ENCODE measurements at regions not wholly inside any gene's neighbourhood (a gene's known extent, or its start where the extent isn't known, plus 50 kb on each side); places are given as distances from the start of the nearest gene placed in this dataset.

DNA sequence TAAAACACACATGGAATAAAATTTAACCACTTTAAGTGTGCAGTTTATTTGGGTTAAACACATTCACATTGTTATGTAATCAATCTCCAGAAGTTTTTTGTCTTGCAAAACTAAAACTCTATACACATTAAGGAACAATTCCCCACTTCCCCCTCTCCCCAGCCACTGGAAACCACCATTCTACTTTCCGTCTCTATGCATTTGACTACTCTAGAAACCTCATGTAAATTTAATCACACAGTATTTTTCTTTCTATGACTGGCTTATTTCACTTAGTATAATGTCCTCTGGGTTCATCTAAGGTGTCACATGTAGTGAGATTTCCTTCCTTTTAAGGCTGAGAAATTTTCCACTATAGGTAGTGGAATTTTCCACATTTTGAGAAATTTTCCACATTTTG lies 568.7 kb upstream of the UBE2E2 start:
- no peaks in the 10 kb centered on the region for H3K36me3 Mint-ChIP-seq (ENCODE audit: insufficient read depth, unreplicated experiment)
- H3K27ac Mint-ChIP-seq (ENCODE audit: low read depth, unreplicated experiment) = no peak overlapping the region
- no peaks in the 10 kb centered on the region for H3K4me1 Mint-ChIP-seq (ENCODE audit: insufficient read depth, unreplicated experiment)
- intact Hi-C loops (cut with micrococcal nuclease) = no loop called here
- H3K27me3 Mint-ChIP-seq (ENCODE audit: insufficient read depth, unreplicated experiment) = no peaks in the 10 kb centered on the region
- no TSS peak for BruUV-seq (replicated peaks)
- H3K4me3 Mint-ChIP-seq (ENCODE audit: unreplicated experiment) = no peak overlapping the region
- ChIA-PET CTCF (interaction anchor here (1.4 kb wide), 1 partner anchor 71 kb away, joined by 3 read pairs; no protein-coding TSS in a partner anchor), POLR2A (no interaction called here)
- peaks cover 11% of the 10 kb centered on the region for H3K9me3 Mint-ChIP-seq (ENCODE audit: unreplicated experiment)
- no peak for DNase-seq (ENCODE audit: unreplicated experiment)
- TF ChIP-seq, protein P1, sequence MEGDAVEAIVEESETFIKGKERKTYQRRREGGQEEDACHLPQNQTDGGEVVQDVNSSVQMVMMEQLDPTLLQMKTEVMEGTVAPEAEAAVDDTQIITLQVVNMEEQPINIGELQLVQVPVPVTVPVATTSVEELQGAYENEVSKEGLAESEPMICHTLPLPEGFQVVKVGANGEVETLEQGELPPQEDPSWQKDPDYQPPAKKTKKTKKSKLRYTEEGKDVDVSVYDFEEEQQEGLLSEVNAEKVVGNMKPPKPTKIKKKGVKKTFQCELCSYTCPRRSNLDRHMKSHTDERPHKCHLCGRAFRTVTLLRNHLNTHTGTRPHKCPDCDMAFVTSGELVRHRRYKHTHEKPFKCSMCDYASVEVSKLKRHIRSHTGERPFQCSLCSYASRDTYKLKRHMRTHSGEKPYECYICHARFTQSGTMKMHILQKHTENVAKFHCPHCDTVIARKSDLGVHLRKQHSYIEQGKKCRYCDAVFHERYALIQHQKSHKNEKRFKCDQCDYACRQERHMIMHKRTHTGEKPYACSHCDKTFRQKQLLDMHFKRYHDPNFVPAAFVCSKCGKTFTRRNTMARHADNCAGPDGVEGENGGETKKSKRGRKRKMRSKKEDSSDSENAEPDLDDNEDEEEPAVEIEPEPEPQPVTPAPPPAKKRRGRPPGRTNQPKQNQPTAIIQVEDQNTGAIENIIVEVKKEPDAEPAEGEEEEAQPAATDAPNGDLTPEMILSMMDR (IDR thresholded peaks at IDR 0.05; ENCODE audit: unreplicated experiment) = no peak

DNA sequence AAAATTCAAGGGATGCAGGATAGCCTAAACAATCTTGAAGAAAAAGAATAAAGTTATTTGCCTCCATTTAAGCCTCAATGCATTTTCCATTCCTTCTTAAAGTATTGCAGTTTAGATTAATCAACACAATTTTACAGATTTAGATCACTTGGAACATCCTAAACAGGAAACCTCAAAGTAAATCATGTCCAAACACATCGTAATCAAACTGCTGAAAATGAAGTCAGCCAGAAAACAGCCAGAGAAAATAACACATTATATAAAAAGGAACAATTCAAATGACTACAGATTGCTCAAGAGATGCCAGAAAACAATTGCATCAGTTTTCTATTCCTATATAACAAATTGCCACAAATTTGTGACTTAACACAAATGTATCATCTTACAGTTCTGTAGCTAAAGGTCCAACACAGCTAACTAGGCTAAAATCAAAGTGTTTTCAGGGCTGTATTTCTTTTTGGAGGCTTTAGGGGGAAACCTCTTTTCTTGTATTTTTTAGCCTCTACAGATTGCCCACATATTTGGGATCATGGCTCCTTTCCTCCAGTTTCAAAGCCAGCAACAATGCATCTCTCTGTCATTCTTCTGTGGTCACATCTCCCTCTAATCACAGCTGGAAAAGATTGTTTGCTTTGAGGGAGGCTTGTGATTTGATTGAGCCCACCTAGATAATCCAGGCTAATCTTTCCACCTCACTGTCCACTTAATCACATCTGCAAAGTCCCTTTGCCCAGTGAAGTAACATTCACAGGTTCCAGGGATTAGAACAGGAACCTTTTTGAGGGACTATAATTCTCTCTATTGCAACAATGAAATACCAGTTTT lies 543.3 kb upstream of the UBE2E2 start:
- Mint-ChIP-seq H3K9me3 (ENCODE audit: unreplicated experiment) (peaks cover 5% of the 10 kb centered on the region), H3K4me3 (ENCODE audit: unreplicated experiment) (no peak overlapping the region), H3K36me3 (ENCODE audit: insufficient read depth, unreplicated experiment) (no peaks in the 10 kb centered on the region), H3K27me3 (ENCODE audit: insufficient read depth, unreplicated experiment) (no peaks in the 10 kb centered on the region), H3K4me1 (ENCODE audit: insufficient read depth, unreplicated experiment) (no peaks in the 10 kb centered on the region), H3K27ac (ENCODE audit: low read depth, unreplicated experiment) (no peak overlapping the region)
- CTCF ChIA-PET = no interaction called here
- DNase-seq (ENCODE audit: unreplicated experiment) = peak; percentile 8
- POLR2A ChIA-PET = no interaction called here
- no TSS peak for BruUV-seq (replicated peaks)
- intact Hi-C loops (cut with micrococcal nuclease) = no loop called here
- TF ChIP-seq, protein P1 (IDR thresholded peaks at IDR 0.05; ENCODE audit: unreplicated experiment) = no peak

DNA sequence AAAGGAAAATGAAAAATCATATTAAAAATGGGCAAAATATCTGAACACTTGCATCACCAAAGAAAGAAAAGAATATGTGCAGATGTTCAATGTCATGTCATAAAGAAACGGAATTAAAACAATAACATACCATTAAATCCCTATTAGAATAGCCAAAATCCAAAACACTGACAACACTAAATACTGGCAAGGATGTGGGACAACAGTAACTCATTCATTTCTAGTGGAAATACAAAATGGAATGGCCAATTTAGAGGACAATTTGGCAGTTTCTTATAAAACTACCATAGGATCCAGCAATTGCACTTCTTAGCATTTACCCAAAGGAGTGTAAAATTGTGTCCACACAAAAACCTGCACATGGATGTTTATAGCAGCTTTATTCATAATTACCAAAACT lies 542.5 kb upstream of the UBE2E2 start:
- TF ChIP-seq, protein P1 (IDR thresholded peaks at IDR 0.05; ENCODE audit: unreplicated experiment) = no peak
- ChIA-PET POLR2A (no interaction called here), CTCF (no interaction called here)
- no peaks in the 10 kb centered on the region for H3K36me3 Mint-ChIP-seq (ENCODE audit: insufficient read depth, unreplicated experiment)
- H3K9me3 Mint-ChIP-seq (ENCODE audit: unreplicated experiment) = no peaks in the 10 kb centered on the region
- intact Hi-C loops (cut with micrococcal nuclease) = no loop called here
- no TSS peak for BruUV-seq (replicated peaks)
- no peak overlapping the region for H3K27ac Mint-ChIP-seq (ENCODE audit: low read depth, unreplicated experiment)
- no peaks in the 10 kb centered on the region for H3K4me1 Mint-ChIP-seq (ENCODE audit: insufficient read depth, unreplicated experiment)
- no peak overlapping the region for H3K4me3 Mint-ChIP-seq (ENCODE audit: unreplicated experiment)
- no peak for DNase-seq (ENCODE audit: unreplicated experiment)
- H3K27me3 Mint-ChIP-seq (ENCODE audit: insufficient read depth, unreplicated experiment) = no peaks in the 10 kb centered on the region

DNA sequence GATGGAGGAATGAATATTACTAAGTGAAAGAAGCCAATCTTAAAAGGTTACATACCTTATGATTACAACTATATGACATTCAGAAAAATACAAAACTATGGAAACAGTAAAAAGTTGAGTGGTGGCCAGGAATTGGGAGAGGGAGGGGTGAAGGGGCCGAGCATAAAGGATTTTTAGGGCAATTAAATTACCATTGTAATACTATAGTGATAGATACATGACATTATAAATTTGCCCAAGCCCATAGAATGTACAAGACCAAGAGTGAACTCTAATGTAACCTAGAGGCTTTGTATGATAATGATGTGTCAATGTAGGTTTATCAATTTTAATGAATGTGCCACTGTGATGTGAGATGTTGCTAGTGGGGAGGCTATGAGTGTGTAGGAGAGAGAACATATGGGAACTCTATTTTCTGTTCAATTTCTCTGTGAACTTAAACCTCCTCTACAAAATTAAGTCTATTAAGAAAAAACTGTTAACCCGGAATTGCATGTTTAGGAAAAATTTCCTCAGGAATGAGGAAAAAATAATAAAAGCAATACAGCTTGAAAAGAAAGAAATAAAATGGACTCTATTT lies 541.9 kb upstream of the UBE2E2 start:
- CTCF ChIA-PET = no interaction called here
- intact Hi-C loops (cut with micrococcal nuclease) = no loop called here

More for the DNA sequence above, 541.9 kb upstream of the UBE2E2 start:
- BruUV-seq (replicated peaks) = no TSS peak
- Mint-ChIP-seq H3K4me1 (ENCODE audit: insufficient read depth, unreplicated experiment) (no peaks in the 10 kb centered on the region), H3K27ac (ENCODE audit: low read depth, unreplicated experiment) (no peak overlapping the region), H3K27me3 (ENCODE audit: insufficient read depth, unreplicated experiment) (no peaks in the 10 kb centered on the region), H3K4me3 (ENCODE audit: unreplicated experiment) (no peak overlapping the region), H3K9me3 (ENCODE audit: unreplicated experiment) (no peaks in the 10 kb centered on the region), H3K36me3 (ENCODE audit: insufficient read depth, unreplicated experiment) (no peaks in the 10 kb centered on the region)
- POLR2A ChIA-PET = no interaction called here
- DNase-seq (ENCODE audit: unreplicated experiment) = no peak
- TF ChIP-seq, protein P1 (IDR thresholded peaks at IDR 0.05; ENCODE audit: unreplicated experiment) = no peak

Data from MCF 10A (cell line).